HPDE6-E6E7 (cell line): ENCODE measurements at regions not wholly inside any gene's neighbourhood (a gene's known extent, or its start where the extent isn't known, plus 50 kb on each side); places are given as distances from the start of the nearest gene placed in this dataset.

Experiments
- DNase-seq: peaks from one replicate; pipeline ENCODE4 v3.0.0; 2011; ENCODE audit warnings: missing footprints; ENCODE audit errors: extremely low spot score

DNA sequence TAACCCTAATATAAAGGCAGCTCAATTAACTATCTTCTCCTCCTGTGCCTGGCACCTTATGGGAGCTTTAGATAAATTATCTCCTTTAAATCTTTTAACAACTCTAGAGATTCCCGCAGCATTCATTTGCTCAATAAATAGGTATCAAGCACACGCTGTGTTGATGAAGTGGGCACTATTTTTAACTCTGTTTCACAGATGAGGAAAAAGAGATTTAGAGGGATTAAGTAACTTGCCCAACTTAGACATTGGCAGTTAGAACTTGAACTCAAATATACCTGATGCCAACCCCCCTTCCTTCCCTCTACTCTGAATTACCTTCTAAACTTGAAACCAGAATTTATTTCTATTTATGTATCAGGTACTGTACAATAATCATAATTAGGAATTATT, 112.4 kb downstream of the SH3TC2 start:
- no peak for DNase-seq

DNA sequence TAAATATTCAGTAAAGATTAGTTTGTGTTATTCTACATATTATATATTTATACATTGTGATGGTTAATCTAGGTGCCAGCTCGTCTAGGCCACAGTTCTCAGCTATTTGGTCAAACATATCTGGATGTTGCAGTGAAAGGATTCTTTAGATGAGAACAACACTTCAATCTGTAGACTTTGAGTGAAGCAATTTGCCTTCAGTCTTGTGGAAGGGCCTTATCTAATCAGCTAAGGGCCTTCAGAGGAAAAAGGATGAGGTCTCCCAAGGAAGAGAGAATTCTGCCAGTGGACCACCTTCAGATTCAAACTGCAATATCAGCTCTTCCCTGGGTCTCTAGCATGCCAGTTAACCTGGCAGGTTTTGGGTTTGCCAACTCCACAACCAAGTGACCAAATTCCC, 112.0 kb downstream of the SH3TC2 start:
- no peak for DNase-seq

DNA sequence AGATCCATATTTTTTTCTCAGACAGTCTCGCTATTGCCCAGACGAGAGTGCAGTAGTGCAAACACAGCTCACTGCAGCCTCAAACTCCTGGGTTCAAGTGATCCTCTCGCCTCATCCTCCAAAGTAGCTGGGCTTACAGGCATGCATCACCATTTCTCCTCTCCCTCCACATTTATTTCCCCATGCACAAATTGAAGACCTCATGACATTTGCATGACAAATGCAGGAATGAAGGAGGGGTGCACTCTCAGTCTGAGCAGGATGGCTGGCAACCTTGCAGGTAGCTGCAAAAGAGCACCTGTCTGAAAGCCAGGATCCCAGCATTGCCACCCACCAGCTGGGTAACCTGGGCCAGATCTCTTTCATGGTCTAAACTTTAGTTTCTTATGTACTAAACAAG, 111.2 kb downstream of the SH3TC2 start:
- no peak for DNase-seq

DNA sequence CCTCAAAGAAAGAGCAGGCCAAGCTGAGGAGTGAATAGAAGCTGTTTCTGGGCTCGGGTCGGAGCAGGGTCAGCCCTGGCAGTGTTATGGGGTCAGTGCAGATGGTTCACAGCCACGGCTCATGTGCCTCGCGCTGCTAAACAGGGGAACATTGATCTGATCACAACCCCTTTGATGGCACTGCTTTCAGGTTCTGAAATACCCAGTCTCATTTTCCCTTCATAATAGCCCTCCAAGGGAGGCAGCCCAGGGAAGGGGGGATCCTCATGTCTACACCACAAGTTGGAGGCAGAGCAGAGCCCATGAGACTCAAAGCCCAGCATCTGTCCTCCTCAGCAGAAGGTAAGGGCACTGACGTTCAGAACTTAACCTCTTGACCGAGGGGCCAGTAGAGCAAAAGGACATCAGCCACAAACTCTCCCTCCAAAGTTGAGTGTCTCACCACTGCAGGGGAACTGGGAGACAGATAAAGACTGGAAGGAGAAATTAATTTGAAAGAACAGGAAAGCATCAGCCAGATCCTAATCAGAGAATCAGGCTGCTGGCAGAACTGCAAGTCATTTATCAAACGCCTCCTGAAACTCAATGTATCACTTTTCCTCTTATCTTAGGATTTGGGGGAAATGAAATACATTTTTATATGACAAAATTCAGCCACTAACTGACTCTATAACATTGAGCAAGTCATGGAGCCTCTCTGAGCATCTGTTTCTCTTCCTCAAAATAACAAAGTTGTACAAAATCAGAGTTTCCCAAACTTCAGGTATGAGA, 110.6 kb downstream of the SH3TC2 start:
- no peak for DNase-seq

DNA sequence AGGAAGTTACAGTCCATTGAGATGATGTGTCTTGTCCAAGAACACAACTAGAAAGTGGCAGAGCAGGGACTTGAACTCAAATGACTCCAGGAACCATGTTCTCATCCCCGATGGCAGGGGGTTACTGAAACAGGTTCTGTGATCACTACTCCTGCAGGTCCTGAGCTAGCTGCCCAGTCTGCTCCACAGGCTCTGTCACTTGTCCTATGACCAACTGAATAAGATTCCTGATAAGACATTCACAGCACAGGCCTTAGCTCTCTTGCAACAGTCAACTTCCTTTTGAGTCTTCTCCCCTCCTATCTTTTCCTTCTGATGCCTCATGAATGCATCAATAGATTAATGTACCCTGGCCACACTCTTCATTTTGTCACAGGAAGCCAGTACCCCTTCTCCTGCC, 109.2 kb downstream of the SH3TC2 start:
- no peak for DNase-seq
